NCI-H446 (cell line): ENCODE measurements at regions not wholly inside any gene's neighbourhood (a gene's known extent, or its start where the extent isn't known, plus 50 kb on each side); places are given as distances from the start of the nearest gene placed in this dataset.

Experiments
- DNase-seq, 2 experiments: peaks; one replicate each; lab custom pipeline; 2025; lab: John Stamatoyannopoulos, UW

GRCh38 chr7:12741951-12742575 lies 54.6 kb downstream of the ARL4A start:
- DNase-seq, result no peak

- DNase-seq, result no peak
These were observed 58.8 kb downstream of the ARL4A start for GRCh38 chr7:12746211-12746610.

DNA sequence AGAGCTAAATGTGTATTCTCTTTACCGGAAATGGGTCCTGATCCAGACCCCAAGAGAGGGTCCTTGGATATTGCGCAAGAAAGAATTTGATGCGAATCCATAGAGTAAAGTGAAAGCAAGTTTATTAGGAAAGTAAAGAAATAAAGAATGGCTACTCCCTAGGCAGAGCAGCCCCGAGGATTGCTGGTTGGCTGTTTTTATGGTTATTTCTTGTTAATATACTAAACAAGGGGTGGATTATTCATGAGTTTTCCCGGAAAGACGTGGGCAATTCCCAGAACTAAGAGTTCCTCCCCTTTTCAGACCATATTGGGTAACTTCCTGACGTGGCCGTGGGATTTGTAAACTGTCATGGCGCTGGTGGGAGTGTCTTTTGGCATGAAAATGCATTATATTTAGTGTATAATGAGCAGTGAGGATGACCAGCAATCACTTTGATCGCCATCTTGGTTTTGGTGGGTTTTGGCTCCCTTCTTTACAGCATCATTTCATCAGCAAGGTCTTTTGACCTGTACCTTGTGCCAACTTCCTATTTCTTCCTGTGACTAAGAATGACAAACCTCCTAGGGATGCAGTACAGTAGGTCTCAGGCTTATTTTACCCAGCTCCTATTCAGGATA lies 60.4 kb downstream of the ARL4A start:
- no peak for DNase-seq

GRCh38 chr7:12749069-12749468 lies 61.6 kb downstream of the ARL4A start:
- DNase-seq, result no peak

DNA sequence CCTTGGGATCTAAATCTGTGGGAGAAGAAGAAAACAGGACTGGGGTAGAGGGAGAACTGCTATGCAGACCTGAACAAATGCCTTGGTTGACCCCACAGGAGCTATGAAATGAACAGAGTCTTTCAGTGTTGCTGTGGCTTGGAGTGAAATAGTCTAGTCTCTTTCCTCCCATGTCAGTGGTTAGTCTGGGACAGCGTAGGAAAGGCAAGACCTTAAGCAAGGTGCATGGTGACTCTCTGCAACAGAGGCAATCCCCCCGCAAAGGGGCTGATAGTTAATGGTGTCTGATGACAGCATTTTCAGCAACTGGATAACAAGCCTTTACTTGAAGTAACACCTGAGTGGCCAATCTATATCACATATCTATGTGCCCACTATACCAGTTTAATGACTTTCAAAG lies 62.3 kb downstream of the ARL4A start:
- DNase-seq, result no peak

DNA sequence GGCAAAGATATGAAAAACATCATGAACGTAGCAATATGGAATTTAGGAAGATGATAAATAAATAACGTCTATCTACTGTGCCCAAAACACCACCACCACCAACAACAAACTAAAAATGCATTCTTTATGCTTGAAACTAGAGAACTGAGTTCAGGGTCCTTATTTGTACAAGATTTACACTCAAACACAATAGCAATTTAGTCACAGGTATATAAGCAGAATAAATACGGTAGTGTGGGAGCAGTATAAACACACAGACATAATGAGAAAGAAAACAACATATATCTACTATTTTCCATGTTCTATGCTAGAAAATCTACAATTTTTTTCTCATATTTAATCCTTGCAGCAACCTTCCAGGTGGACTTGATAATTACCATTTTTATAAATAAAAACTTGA lies 64.3 kb downstream of the ARL4A start:
- DNase-seq, result no peak

- no peak for DNase-seq
These were observed 66.7 kb downstream of the ARL4A start for GRCh38 chr7:12754179-12754578.

DNA sequence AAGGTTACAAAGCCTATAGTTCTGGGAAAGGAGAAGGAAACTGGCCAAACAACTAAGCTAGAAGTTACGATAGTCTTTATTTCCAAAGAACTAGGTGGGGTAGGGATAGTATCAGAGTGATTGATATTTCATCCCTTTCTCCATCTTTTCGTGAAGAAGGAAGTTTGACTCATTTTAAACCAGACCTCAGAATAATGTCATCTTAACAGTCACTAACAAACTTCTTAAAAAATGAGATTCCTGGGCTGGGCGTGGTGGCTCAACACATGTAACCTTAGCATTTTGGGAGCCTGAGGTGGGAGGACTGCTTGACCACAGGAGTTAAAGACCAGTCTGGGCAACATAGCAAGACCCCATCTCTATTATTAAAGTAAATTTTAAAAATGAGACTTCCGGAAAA lies 69.4 kb downstream of the ARL4A start:
- no peak for DNase-seq

DNA sequence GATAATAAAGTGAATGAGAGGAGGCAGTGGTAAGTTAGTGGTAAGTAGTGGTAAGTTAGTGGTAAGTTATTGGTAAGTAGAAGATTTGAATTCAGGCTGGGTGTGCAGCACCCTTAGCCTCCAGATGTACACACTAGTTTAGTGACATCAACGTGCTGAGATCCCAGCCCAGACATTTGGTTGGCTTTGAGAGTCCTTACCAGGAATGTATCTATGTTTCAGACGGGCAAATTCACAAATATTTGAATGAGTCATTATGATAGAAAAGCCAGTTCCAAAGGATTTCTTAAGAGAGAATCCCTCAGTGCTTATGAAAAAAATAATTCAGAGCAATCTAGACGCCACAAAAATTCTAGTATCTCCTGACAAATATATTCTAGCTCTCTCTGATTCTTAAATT lies 70.0 kb downstream of the ARL4A start:
- no peak for DNase-seq

GRCh38 chr7:12759151-12759550 lies 71.7 kb downstream of the ARL4A start:
- no peak for DNase-seq

DNA sequence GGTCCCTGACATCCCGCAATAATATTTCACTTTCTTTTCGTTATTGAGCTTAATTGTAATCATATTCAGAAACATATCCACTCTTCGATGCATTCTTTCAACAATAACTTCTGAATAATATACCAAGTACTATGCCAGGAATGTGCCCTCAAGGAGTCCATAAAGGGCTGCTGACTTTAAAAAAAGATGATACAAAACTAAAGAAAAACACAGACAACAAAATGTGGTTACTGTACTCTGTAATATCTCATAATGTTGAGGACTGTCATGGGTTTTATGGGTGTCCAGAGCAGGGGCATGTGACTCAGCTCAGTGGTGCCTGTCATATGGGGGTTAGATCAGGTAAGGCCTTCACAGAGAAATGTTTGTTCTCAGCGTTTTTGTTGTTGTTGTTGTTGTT lies 73.7 kb downstream of the ARL4A start:
- no peak for DNase-seq

DNA sequence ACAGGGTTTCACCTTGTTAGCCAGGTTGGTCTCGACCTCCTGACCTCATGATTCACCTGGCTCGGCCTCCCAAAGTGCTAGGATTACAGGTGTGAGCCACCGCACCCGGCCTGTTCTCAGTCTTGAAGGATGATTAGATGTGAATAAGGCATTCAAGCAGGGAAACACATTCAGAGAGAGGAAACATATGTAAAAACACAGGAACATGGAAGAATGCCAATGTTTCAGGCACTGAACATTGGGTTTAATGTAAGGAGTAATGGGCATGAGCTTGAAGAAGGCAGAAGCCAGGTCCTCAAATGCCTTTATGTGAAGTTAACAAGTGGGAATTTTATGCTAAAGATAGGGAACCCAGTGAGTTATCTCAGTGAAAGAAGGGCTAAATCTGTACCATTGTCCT lies 74.3 kb downstream of the ARL4A start:
- no peak for DNase-seq

GRCh38 chr7:12764458-12764891 lies 77.0 kb downstream of the ARL4A start:
- DNase-seq, result no peak

DNA sequence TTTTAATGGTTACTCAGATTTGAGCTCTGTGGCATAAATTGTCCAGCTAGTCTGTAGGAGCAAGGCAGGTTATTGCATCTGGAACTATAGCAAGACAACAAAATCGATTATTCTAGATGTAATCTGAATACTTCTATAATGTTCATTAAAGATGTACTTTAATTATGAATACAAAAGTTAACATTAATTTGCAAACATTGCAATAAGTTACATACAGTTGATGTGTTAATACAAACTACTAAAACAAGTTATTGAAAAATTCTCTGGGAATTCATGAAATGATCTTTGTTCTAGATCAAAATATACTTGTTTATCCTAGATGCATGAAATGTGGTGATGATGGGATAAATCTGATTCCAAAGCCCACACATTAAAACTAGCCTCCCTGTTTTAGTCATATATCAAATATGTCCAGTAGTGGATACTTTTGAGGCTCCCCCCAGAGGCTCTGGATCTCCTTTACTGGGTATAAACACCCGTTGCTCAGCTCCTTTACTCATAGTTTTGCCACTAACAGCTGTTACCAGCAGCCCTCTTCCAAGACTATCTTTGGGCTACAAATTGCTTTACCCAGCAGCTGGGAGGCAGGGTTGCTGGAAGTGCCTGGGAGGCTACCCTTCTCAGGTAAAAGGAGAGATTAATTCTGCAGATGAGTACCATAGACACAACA lies 78.1 kb downstream of the ARL4A start:
- DNase-seq, result no peak

- no peak for DNase-seq
These were observed 79.0 kb downstream of the ARL4A start for GRCh38 chr7:12766416-12766815.

DNA sequence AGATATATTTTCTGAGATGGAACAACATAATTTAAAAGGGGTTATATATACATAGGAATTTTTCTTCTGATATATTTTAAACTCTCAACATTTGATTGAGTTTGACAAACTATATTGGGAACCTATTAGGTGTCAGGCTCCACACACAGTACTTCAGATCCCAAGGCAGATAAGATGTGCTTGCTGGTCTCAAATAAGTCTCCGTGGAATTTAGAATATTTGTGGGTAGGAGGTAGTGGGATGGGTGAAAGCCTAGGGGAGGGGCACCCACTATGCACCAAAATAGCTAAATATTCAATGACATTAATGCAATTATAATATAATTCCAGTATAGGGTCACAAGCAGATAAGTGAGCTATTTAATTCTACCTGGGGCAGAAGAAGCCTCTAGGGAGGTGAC lies 81.5 kb downstream of the ARL4A start:
- DNase-seq, result no peak

DNA sequence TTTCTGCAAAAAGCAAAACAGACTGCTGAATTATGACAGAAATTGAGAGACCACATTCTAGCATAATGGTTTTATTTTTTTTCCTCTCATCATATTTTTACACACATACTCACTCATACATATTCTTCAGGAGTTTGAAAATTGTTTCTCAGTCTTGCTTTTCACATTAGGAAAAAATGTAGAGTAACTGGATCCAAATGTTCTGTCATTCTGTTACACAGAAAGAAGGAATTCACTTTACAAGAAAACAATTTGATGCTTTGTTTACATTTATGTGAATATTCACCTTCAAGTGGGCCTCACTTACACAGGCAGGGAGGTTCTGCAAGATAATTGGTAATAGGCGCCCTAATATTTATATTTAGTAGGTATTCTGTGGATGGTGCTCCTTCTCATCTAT lies 82.0 kb downstream of the ARL4A start:
- no peak for DNase-seq

- DNase-seq, result peak in 1 of 2 experiments; percentile 69
These were observed 83.0 kb downstream of the ARL4A start for GRCh38 chr7:12770227-12770975.

GRCh38 chr7:12771378-12771877 lies 84.0 kb downstream of the ARL4A start:
- DNase-seq, result peak; percentile 85 to 95

GRCh38 chr7:12772768-12773167 lies 85.3 kb downstream of the ARL4A start:
- no peak for DNase-seq

DNA sequence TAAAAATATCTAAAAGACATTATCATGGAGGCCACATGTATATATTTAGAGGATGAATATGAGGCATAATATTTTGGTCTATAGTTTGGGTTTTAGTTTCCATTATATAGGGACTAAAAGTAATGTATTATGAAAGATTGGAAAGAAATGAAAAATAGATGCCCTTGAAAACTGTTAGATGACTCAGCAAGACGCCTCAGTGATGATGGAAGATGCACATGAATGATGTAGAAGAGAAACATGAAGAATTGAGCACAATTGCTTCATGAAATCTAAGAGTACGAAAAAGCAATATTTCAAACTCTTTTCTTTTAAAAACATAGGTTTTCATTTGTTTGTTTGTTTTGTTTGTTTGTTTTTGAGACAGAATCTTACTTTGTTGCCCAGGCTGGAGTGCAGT lies 89.8 kb downstream of the ARL4A start:
- DNase-seq, result no peak

GRCh38 chr7:12779947-12780346 lies 92.5 kb downstream of the ARL4A start:
- no peak for DNase-seq
